KMS-11 (cell line): ENCODE measurements at regions not wholly inside any gene's neighbourhood (a gene's known extent, or its start where the extent isn't known, plus 50 kb on each side); places are given as distances from the start of the nearest gene placed in this dataset.

Experiments used
- H2AFZ ChIP-seq: fragments of 200-600 bp; sonication (generic); 2 replicates; pipeline ENCODE4 v1.6.1; 2016; ENCODE audit warnings: antibody characterized with exemption, mixed run types, low read depth
- H3K27ac ChIP-seq: fragments of 200-600 bp; sonication (generic); 2 replicates; pipeline ENCODE4 v1.6.1; 2016; ENCODE audit warnings: mild to moderate bottlenecking, mixed run types
- H3K27me3 ChIP-seq: fragments of 200-600 bp; sonication (generic); 2 replicates; pipeline ENCODE4 v1.6.1; 2017; ENCODE audit warnings: mild to moderate bottlenecking, low read depth, mixed run types, moderate library complexity; ENCODE audit not compliant: insufficient read depth
- H3K36me3 ChIP-seq: fragments of 200-600 bp; sonication (generic); 2 replicates; pipeline ENCODE4 v1.6.1; 2017; ENCODE audit warnings: mild to moderate bottlenecking, mixed run types; ENCODE audit not compliant: insufficient read depth
- H3K4me1 ChIP-seq: fragments of 200-600 bp; sonication (generic); 2 replicates; pipeline ENCODE4 v1.6.1; 2016; ENCODE audit warnings: mild to moderate bottlenecking, low read depth, mixed run types; ENCODE audit not compliant: poor library complexity, severe bottlenecking
- H3K4me2 ChIP-seq: fragments of 200-600 bp; sonication (generic); 2 replicates; pipeline ENCODE4 v1.7.0; 2016; ENCODE audit warnings: mild to moderate bottlenecking, mixed run types
- H3K4me3 ChIP-seq: fragments of 200-600 bp; sonication (generic); IDR thresholded peaks from 2 replicates; pipeline ENCODE4 v1.6.1; 2017; ENCODE audit warnings: low read depth, low read length, mixed read lengths; ENCODE audit not compliant: insufficient read depth
- H3K79me2 ChIP-seq: fragments of 200-600 bp; sonication (generic); 2 replicates; pipeline ENCODE4 v1.6.1; 2016; ENCODE audit warnings: low read depth, mixed run types; ENCODE audit not compliant: insufficient read depth
- H3K9ac ChIP-seq: fragments of 200-600 bp; sonication (generic); 2 replicates; pipeline ENCODE4 v1.6.1; 2016; ENCODE audit warnings: mild to moderate bottlenecking, mixed run types
- H4K20me1 ChIP-seq: fragments of 200-600 bp; sonication (generic); 2 replicates; pipeline ENCODE4 v1.6.1; 2016; ENCODE audit warnings: mild to moderate bottlenecking, mixed run types; ENCODE audit not compliant: insufficient read depth
- CTCF ChIP-seq: fragments of 200-600 bp; sonication (generic); conservative IDR thresholded peaks from 2 replicates; pipeline ENCODE4 v1.6.1; 2017; ENCODE audit warnings: low read depth, mild to moderate bottlenecking, antibody characterized with exemption, low read length, moderate library complexity, mixed read lengths

- H2AFZ ChIP-seq, result no peak overlapping the region
- no peaks in the 10 kb centered on the region for H3K36me3 ChIP-seq
- no peaks in the 10 kb centered on the region for H3K79me2 ChIP-seq
- H4K20me1 ChIP-seq, result no peaks in the 10 kb centered on the region
- no peak overlapping the region for H3K27ac ChIP-seq
- H3K9ac ChIP-seq, result no peak overlapping the region
- no peak for TF ChIP-seq CTCF
- no peak overlapping the region for H3K4me3 ChIP-seq
- H3K27me3 ChIP-seq, result no peaks in the 10 kb centered on the region
- no peak overlapping the region for H3K4me2 ChIP-seq
- H3K4me1 ChIP-seq, result no peaks in the 10 kb centered on the region
These were observed 223.7 kb upstream of the HABP2 start for GRCh38 chr10:113329121-113329596.

- no peak overlapping the region for H3K4me3 ChIP-seq
- H3K79me2 ChIP-seq, result no peaks in the 10 kb centered on the region
- no peaks in the 10 kb centered on the region for H3K27me3 ChIP-seq
- no peak for TF ChIP-seq CTCF
- H4K20me1 ChIP-seq, result no peaks in the 10 kb centered on the region
- no peak overlapping the region for H3K4me2 ChIP-seq
- no peak overlapping the region for H3K9ac ChIP-seq
- H3K4me1 ChIP-seq, result no peaks in the 10 kb centered on the region
- H2AFZ ChIP-seq, result no peak overlapping the region
- no peak overlapping the region for H3K27ac ChIP-seq
- no peaks in the 10 kb centered on the region for H3K36me3 ChIP-seq
These were observed 220.9 kb upstream of the HABP2 start for GRCh38 chr10:113331961-113332360.

DNA sequence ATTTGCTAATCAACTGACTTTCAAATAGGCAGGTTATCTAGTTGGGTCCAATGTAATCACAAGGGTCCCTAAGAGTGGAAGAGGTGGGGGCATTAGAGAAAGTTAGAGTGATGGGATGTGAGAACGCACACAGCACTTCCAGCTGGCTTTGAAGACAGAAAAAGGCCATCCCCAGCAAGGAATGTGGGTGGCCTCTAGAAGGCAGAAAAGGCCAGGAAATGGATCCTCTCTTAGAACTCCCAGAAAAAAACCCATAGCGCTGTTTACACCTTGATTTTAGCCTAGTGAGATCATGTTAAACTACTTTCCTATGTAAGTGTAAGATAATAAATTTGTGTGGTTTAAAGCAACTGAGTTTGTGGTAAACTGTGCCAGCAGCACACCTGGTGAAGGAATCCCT is 219.5 kb upstream of the HABP2 start:
- Histone ChIP-seq H3K9ac (no peak overlapping the region), H4K20me1 (no peaks in the 10 kb centered on the region), H3K4me2 (no peak overlapping the region), H3K4me3 (no peak overlapping the region), H3K27me3 (no peaks in the 10 kb centered on the region), H2AFZ (no peak overlapping the region), H3K27ac (no peak overlapping the region), H3K79me2 (no peaks in the 10 kb centered on the region), H3K36me3 (no peaks in the 10 kb centered on the region), H3K4me1 (no peaks in the 10 kb centered on the region)
- TF ChIP-seq CTCF, result no peak

DNA sequence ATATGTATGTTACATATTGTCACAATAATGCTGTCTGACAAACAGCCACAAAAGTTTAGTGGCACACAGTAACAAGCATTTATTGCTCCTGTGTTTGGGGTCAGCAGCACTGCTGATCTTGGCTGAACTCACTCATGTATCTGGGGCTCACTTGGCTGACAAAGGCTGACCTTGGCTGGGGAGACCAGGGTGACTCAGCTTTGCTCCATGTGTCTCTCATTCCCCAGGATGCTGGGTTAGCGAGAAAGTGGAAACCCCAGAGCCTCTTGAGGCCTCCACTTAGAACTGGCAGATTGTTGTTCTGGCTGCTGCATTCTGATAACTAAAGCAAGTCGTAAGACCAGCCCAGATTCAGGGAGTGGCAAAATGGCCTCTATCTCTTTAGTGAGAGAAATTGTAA is 217.3 kb upstream of the HABP2 start:
- Histone ChIP-seq H3K79me2 (no peaks in the 10 kb centered on the region), H4K20me1 (no peaks in the 10 kb centered on the region), H3K4me3 (no peak overlapping the region), H3K9ac (no peak overlapping the region), H3K27me3 (no peaks in the 10 kb centered on the region), H3K4me1 (no peaks in the 10 kb centered on the region), H3K36me3 (no peaks in the 10 kb centered on the region), H2AFZ (no peak overlapping the region), H3K27ac (no peak overlapping the region), H3K4me2 (no peak overlapping the region)
- no peak for TF ChIP-seq CTCF
